ENCODE measurements at regions not wholly inside any gene's neighbourhood (a gene's known extent, or its start where the extent isn't known, plus 50 kb on each side); places are given as distances from the start of the nearest gene placed in this dataset.

GRCh38 chr12:47307680-47308399 is 228.1 kb upstream of the AMIGO2 start:
- DNase-seq (ENCODE audit: low read depth in 3 of 3), result peak in 2 of 3 experiments; percentile 30 to 33

- peak; percentile 46 to 67 (median 63) for DNase-seq (ENCODE audit: low read depth in 3 of 3)
Observed at GRCh38 chr12:47306773-47307679, 227.3 kb upstream of the AMIGO2 start.

GRCh38 chr12:47306130-47306529 is 226.4 kb upstream of the AMIGO2 start:
- DNase-seq (ENCODE audit: low read depth in 3 of 3), result no peak

- no peak for DNase-seq (ENCODE audit: low read depth in 3 of 3)
Observed at GRCh38 chr12:47305464-47305863, 225.7 kb upstream of the AMIGO2 start.

GRCh38 chr12:47303995-47304560 is 224.3 kb upstream of the AMIGO2 start:
- no peak for DNase-seq (ENCODE audit: low read depth in 3 of 3)

- DNase-seq (ENCODE audit: low read depth in 3 of 3), result no peak
Observed at GRCh38 chr12:47303207-47303606, 223.4 kb upstream of the AMIGO2 start.

- peak in 1 of 3 experiments; percentile 33 for DNase-seq (ENCODE audit: low read depth in 3 of 3)
Observed at GRCh38 chr12:47302111-47302671, 222.4 kb upstream of the AMIGO2 start.

GRCh38 chr12:47299586-47299985 is 219.8 kb upstream of the AMIGO2 start:
- DNase-seq (ENCODE audit: low read depth in 3 of 3), result no peak

- DNase-seq (ENCODE audit: low read depth in 3 of 3), result no peak
Observed at GRCh38 chr12:47297993-47298392, 218.2 kb upstream of the AMIGO2 start.

- no peak for DNase-seq (ENCODE audit: low read depth in 3 of 3)
Observed at GRCh38 chr12:47296828-47297227, 217.1 kb upstream of the AMIGO2 start.

- DNase-seq (ENCODE audit: low read depth in 3 of 3), result no peak
Observed at GRCh38 chr12:47293406-47293805, 213.6 kb upstream of the AMIGO2 start.

GRCh38 chr12:47286676-47287075 is 206.9 kb upstream of the AMIGO2 start:
- no peak for DNase-seq (ENCODE audit: low read depth in 3 of 3)
